ENCODE measurements at regions not wholly inside any gene's neighbourhood (a gene's known extent, or its start where the extent isn't known, plus 50 kb on each side); places are given as distances from the start of the nearest gene placed in this dataset.
"Not testable (repeated sequence)": the region's sequence is repeated elsewhere in the genome, so short reads cannot be mapped to it uniquely, and the experiment has no call there.

DNA sequence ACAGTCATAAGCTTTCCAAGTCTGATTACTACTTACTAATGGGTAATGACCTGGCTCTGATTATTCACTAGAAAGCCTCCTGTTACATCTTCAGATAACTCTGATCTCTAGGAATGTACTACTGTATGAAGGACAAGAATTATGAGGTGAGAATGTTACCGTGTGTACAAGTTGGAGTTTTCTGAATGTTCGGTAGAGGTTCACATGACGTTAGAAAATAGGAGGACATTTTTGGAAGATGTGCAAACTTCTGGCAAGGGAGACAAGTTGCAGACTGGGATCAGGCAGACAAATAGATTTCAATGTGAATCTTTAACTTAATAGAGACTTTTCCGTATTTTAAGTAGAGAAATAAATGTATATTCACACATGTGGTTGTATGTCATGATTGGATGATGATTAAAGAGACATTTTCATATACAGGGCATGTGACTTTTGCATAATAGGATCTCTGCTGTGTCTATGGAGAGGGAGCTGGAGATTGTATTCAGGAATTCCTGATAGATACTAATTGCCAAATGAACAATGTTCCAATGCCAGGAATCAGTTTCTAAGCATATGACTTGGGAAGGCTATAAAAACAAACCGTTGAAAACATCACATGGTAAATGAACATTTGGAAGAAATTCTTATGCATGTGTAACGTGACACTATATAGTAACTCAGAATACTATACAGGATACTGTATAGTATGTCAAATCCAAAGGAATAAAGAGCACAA is 1695.8 kb upstream of the PIK3C3 start:
- peaks cover 10% of the 10 kb centered on the region; the same call in 1 of the 2 replicates for H3K9me3 ChIP-seq (ENCODE audit: insufficient read depth, low read depth, low read length)
- no peaks in the 10 kb centered on the region for H3K36me3 ChIP-seq (ENCODE audit: insufficient read depth, low read length)
- H3K4me3 ChIP-seq (ENCODE audit: low read length), result no peak overlapping the region
- no peak overlapping the region for H3K9ac ChIP-seq (ENCODE audit: low read depth, low read length)
- no peaks in the 10 kb centered on the region for H3K27me3 ChIP-seq (ENCODE audit: insufficient read depth, low read length)
- WGBS, result 95% methylated on average over 5 of the region's 6 CpGs
- no peaks in the 10 kb centered on the region for H3K4me1 ChIP-seq (ENCODE audit: insufficient read depth, low read length)
- H3K27ac ChIP-seq (ENCODE audit: low read depth, low read length), result no peak overlapping the region

GRCh38 chr18:40258311-40258710 is 1696.7 kb upstream of the PIK3C3 start:
- Histone ChIP-seq H3K9me3 (ENCODE audit: insufficient read depth, low read depth, low read length) (peaks cover 7% of the 10 kb centered on the region; the same call in 1 of the 2 replicates), H3K4me1 (ENCODE audit: insufficient read depth, low read length) (no peaks in the 10 kb centered on the region), H3K36me3 (ENCODE audit: insufficient read depth, low read length) (no peaks in the 10 kb centered on the region), H3K27ac (ENCODE audit: low read depth, low read length) (no peak overlapping the region), H3K9ac (ENCODE audit: low read depth, low read length) (no peak overlapping the region), H3K27me3 (ENCODE audit: insufficient read depth, low read length) (no peaks in the 10 kb centered on the region), H3K4me3 (ENCODE audit: low read length) (no peak overlapping the region)
- WGBS, result 89% methylated on average over 2 of the region's 2 CpGs

DNA sequence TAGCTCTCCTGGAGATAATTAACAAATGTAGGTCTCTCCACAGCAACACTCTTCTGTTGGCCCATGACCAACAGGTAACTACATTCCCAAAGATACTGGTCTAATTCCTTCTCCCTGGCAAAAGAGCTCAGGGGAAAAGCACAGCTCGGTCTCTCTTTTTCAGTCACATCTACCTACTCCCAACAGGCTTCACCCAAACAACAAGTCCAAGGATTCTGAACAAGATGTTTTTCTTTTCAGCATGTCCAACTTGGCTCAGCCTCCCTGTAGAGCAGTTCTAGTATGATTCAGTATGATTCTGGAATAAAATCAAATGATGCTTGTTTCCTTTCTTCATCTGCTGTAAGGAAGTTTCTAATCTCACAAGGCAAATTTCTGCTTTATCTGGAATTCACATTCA is 1704.8 kb upstream of the PIK3C3 start:
- H3K27me3 ChIP-seq (ENCODE audit: insufficient read depth, low read length), result no peaks in the 10 kb centered on the region
- 84% methylated on average over 1 of the region's 1 CpG for WGBS
- no peaks in the 10 kb centered on the region for H3K9me3 ChIP-seq (ENCODE audit: insufficient read depth, low read depth, low read length)
- peaks cover 13% of the 10 kb centered on the region for H3K4me1 ChIP-seq (ENCODE audit: insufficient read depth, low read length)
- no peak overlapping the region for H3K4me3 ChIP-seq (ENCODE audit: low read length)
- H3K36me3 ChIP-seq (ENCODE audit: insufficient read depth, low read length), result no peaks in the 10 kb centered on the region
- H3K27ac ChIP-seq (ENCODE audit: low read depth, low read length), result no peak overlapping the region
- H3K9ac ChIP-seq (ENCODE audit: low read depth, low read length), result no peak overlapping the region

- Histone ChIP-seq H3K36me3 (ENCODE audit: insufficient read depth, low read length) (no peaks in the 10 kb centered on the region), H3K4me3 (ENCODE audit: low read length) (no peak overlapping the region), H3K9me3 (ENCODE audit: insufficient read depth, low read depth, low read length) (no peaks in the 10 kb centered on the region), H3K4me1 (ENCODE audit: insufficient read depth, low read length) (peaks cover 13% of the 10 kb centered on the region), H3K27ac (ENCODE audit: low read depth, low read length) (no peak overlapping the region), H3K27me3 (ENCODE audit: insufficient read depth, low read length) (no peaks in the 10 kb centered on the region), H3K9ac (ENCODE audit: low read depth, low read length) (no peak overlapping the region)
- WGBS, result 96% methylated on average over 2 of the region's 3 CpGs
Observed at GRCh38 chr18:40249390-40250080, 1705.5 kb upstream of the PIK3C3 start.

DNA sequence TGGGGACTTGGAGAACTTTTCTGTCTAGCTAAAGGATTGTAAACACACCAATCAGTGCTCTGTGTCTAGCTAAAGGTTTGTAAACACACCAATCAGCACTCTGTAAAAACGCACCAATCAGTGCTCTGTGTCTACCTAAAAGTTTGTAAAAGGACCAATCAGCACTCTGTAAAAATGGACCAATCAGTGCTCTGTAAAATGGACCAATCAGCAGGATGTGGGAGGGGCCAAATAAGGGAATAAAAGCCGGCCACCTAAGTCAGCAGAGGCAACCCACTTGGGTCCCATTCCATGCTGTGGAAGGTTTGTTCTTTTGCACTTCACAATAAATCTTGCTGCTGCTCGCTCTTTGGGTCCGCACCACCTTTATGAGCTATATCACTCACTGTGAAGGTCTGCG is 1709.4 kb upstream of the PIK3C3 start:
- not testable (repeated sequence) for H3K9ac ChIP-seq (ENCODE audit: low read depth, low read length); H3K4me3 ChIP-seq (ENCODE audit: low read length); H3K27ac ChIP-seq (ENCODE audit: low read depth, low read length); H3K36me3 ChIP-seq (ENCODE audit: insufficient read depth, low read length); H3K27me3 ChIP-seq (ENCODE audit: insufficient read depth, low read length); H3K9me3 ChIP-seq (ENCODE audit: insufficient read depth, low read depth, low read length)
- peaks cover 13% of the 10 kb centered on the region for H3K4me1 ChIP-seq (ENCODE audit: insufficient read depth, low read length)
- WGBS, result 96% methylated on average over 5 of the region's 5 CpGs

- 92% methylated on average over 1 of the region's 1 CpG for WGBS
Observed at GRCh38 chr18:40243607-40244006, 1711.4 kb upstream of the PIK3C3 start.

DNA sequence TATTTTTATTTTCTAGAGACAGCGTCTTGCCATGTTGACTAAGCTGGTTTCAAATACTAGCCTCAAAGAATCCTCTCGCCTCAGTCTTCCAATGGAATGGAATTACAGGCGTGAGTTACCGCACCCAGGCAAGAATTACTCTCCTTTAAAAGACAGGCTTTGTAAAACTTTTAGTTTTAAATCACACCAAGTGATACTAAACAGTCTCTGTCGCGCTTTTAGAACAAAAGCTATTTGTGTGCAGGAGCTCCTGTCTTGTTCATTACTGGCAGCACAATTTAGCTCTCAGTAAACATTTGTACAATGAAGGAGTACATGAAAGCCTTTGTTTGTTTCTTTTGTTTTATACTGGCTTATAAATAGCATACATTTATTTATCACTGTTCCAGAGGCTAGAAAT is 1719.2 kb upstream of the PIK3C3 start:
- no peak overlapping the region for H3K9ac ChIP-seq (ENCODE audit: low read depth, low read length)
- WGBS, result 93% methylated on average over 6 of the region's 6 CpGs
- H3K4me1 ChIP-seq (ENCODE audit: insufficient read depth, low read length), result peaks cover 25% of the 10 kb centered on the region
- H3K36me3 ChIP-seq (ENCODE audit: insufficient read depth, low read length), result no peaks in the 10 kb centered on the region
- H3K27me3 ChIP-seq (ENCODE audit: insufficient read depth, low read length), result peaks cover 4% of the 10 kb centered on the region; the same call in 1 of the 2 replicates
- no peaks in the 10 kb centered on the region for H3K9me3 ChIP-seq (ENCODE audit: insufficient read depth, low read depth, low read length)
- H3K4me3 ChIP-seq (ENCODE audit: low read length), result no peak overlapping the region
- no peak overlapping the region for H3K27ac ChIP-seq (ENCODE audit: low read depth, low read length)

More at GRCh38 chr18:40243607-40244006, 1711.4 kb upstream of the PIK3C3 start:
- Histone ChIP-seq H3K27ac (ENCODE audit: low read depth, low read length) (no peak overlapping the region), H3K27me3 (ENCODE audit: insufficient read depth, low read length) (no peaks in the 10 kb centered on the region), H3K4me1 (ENCODE audit: insufficient read depth, low read length) (no peaks in the 10 kb centered on the region), H3K36me3 (ENCODE audit: insufficient read depth, low read length) (no peaks in the 10 kb centered on the region), H3K9ac (ENCODE audit: low read depth, low read length) (no peak overlapping the region), H3K9me3 (ENCODE audit: insufficient read depth, low read depth, low read length) (no peaks in the 10 kb centered on the region), H3K4me3 (ENCODE audit: low read length) (no peak overlapping the region)

DNA sequence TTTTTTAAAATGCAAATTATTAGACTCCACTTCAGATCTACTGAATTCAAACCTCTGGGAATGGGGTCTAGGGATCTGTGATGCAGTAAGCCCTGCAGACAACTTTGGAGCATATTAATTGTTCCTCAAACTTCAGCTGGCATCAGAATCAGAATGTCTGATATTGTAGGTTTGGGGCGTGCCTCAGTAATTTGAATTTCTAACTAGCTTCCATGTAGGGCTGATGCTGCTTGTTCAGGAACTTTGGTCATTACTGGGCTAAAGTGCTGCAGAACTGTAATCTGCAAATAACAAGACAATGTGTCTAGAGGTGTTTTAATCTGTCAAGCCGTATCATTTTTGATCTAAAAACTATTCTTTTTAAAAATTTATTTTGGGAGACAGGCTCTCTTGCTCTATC is 1719.7 kb upstream of the PIK3C3 start:
- no peaks in the 10 kb centered on the region for H3K36me3 ChIP-seq (ENCODE audit: insufficient read depth, low read length)
- peaks cover 4% of the 10 kb centered on the region; the same call in 1 of the 2 replicates for H3K27me3 ChIP-seq (ENCODE audit: insufficient read depth, low read length)
- no peaks in the 10 kb centered on the region for H3K9me3 ChIP-seq (ENCODE audit: insufficient read depth, low read depth, low read length)
- H3K27ac ChIP-seq (ENCODE audit: low read depth, low read length), result no peak overlapping the region
- 94% methylated on average over 2 of the region's 2 CpGs for WGBS
- H3K4me1 ChIP-seq (ENCODE audit: insufficient read depth, low read length), result peaks cover 25% of the 10 kb centered on the region
- H3K4me3 ChIP-seq (ENCODE audit: low read length), result no peak overlapping the region
- H3K9ac ChIP-seq (ENCODE audit: low read depth, low read length), result no peak overlapping the region

DNA sequence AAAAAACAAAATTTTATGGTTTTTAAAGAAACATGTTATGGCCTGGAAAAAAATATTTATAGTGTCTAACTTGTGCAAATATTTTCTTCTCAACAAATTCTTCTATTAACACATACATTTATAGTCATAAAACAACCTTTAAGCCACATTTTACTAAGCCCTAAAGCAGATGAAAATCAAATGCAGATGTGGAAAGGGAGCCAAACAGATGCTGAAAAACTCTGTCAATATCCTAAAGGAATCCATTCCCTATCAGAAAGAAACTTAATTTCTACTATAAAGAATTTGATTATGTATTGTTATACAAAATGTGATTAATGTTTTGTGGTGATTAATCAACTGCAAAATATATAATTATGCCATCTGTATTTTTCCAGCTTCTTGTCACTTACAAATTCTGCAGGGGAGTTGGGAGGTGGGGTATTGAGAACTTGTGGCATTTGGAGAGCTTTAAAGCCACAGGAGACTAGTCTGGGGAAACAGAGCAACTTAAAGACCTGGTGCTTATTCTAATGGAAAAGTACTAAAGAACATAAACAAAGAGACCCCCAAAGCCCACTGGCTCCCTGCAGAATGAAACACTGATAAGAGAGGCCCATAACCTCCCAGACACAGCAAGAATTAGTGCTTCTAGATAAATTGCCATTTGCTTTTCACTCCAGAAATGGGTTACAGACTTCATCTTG is 1721.0 kb upstream of the PIK3C3 start:
- H3K4me3 ChIP-seq (ENCODE audit: low read length), result no peak overlapping the region
- H3K27ac ChIP-seq (ENCODE audit: low read depth, low read length), result no peak overlapping the region
- no peaks in the 10 kb centered on the region for H3K36me3 ChIP-seq (ENCODE audit: insufficient read depth, low read length)
- H3K9me3 ChIP-seq (ENCODE audit: insufficient read depth, low read depth, low read length), result no peaks in the 10 kb centered on the region
- peaks cover 25% of the 10 kb centered on the region for H3K4me1 ChIP-seq (ENCODE audit: insufficient read depth, low read length)
- no peak overlapping the region for H3K9ac ChIP-seq (ENCODE audit: low read depth, low read length)
- H3K27me3 ChIP-seq (ENCODE audit: insufficient read depth, low read length), result peaks cover 4% of the 10 kb centered on the region; the same call in 1 of the 2 replicates

GRCh38 chr18:40222776-40223175 is 1732.3 kb upstream of the PIK3C3 start:
- Histone ChIP-seq H3K27ac (ENCODE audit: low read depth, low read length) (no peak overlapping the region), H3K27me3 (ENCODE audit: insufficient read depth, low read length) (no peaks in the 10 kb centered on the region), H3K4me1 (ENCODE audit: insufficient read depth, low read length) (no peaks in the 10 kb centered on the region), H3K9me3 (ENCODE audit: insufficient read depth, low read depth, low read length) (no peaks in the 10 kb centered on the region), H3K9ac (ENCODE audit: low read depth, low read length) (no peak overlapping the region), H3K4me3 (ENCODE audit: low read length) (no peak overlapping the region), H3K36me3 (ENCODE audit: insufficient read depth, low read length) (no peaks in the 10 kb centered on the region)
- 93% methylated on average over 1 of the region's 1 CpG for WGBS

DNA sequence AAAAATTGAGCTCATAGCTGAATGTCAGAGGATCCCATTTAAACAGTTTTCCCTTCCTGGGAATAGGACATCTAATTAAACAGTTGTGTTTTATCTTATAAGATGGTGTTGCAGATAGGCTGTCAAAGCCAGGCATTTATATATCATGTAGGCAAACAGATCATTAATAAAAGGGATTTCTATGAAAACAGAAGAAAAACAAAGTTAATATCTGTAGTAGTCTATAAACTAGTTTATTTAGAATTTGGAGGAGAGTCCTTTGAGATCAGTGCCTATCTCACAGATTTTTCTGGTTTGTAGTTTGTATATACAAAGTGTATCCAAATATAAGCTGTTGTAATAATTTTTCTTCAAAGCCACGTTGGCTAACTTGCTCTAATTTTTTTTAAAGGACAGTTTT is 1738.2 kb upstream of the PIK3C3 start:
- Histone ChIP-seq H3K4me3 (ENCODE audit: low read length) (no peak overlapping the region), H3K4me1 (ENCODE audit: insufficient read depth, low read length) (peaks cover 12% of the 10 kb centered on the region), H3K27ac (ENCODE audit: low read depth, low read length) (no peak overlapping the region), H3K9ac (ENCODE audit: low read depth, low read length) (no peak overlapping the region), H3K36me3 (ENCODE audit: insufficient read depth, low read length) (no peaks in the 10 kb centered on the region), H3K27me3 (ENCODE audit: insufficient read depth, low read length) (no peaks in the 10 kb centered on the region), H3K9me3 (ENCODE audit: insufficient read depth, low read depth, low read length) (peaks cover 10% of the 10 kb centered on the region)
- WGBS, result no CpG with 5 or more reads among the region's 1 CpG
